ENCODE measurements at regions not wholly inside any gene's neighbourhood (a gene's known extent, or its start where the extent isn't known, plus 50 kb on each side); places are given as distances from the start of the nearest gene placed in this dataset.

DNA sequence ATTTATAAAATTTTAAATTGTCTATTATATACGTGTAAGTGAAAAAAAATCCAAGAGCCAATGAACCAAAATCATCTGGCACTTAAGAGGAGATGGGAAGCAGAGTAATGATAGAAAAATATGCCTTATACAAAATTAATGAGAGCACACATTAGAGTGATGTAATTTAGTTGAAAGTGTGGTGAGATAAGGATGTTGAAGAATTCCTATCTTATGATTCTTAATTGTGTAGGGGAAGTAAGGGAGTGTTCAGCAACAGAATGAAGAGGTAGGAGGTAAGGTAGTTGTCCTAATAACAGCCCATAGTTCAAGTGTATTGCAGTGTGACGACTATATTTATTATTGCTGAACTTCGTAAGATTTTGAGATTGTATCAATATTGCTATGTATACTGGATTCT is 843.4 kb upstream of the FLRT2 start:
- POLR2A ChIA-PET = no interaction called here
- H2AFZ ChIP-seq (ENCODE audit: low read depth, low read length) = no peak overlapping the region
- no peaks in the 10 kb centered on the region for H3K4me1 ChIP-seq (ENCODE audit: control insufficient read depth, extremely low read depth, insufficient read depth, low read length)
- CTCF ChIA-PET = no interaction called here
- dilution Hi-C loops (cut with MboI; ENCODE audit: extremely low pct_ligation_motif_present, low sequenced_read_pairs) (no loop called here), intact Hi-C loops (cut with micrococcal nuclease) (no loop called here)
- H3K9me3 ChIP-seq (replicated peaks; ENCODE audit: control insufficient read depth, insufficient read depth, low read length) = no peaks in the 10 kb centered on the region
- no peaks in the 10 kb centered on the region for H4K20me1 ChIP-seq (replicated peaks; ENCODE audit: control insufficient read depth, extremely low read depth, insufficient read depth, low read length)
- no peaks in the 10 kb centered on the region for H3K36me3 ChIP-seq (ENCODE audit: control insufficient read depth in 2 of 2, extremely low read depth in 1 of 2, insufficient read depth in 2 of 2, low read length in 2 of 2)
- BruUV-seq (replicated peaks) = no TSS peak
- no peaks in the 10 kb centered on the region for H3K79me2 ChIP-seq (ENCODE audit: control insufficient read depth, insufficient read depth, low read length)
- no peak for FAIRE-seq
- no peak overlapping the region for H3K9ac ChIP-seq (replicated peaks; ENCODE audit: extremely low read depth, insufficient read depth, low read length)
- no peaks in the 10 kb centered on the region for H3K9me1 ChIP-seq (replicated peaks; ENCODE audit: control insufficient read depth, extremely low read depth, insufficient read depth, low read length)
- no peak overlapping the region for H3K27ac ChIP-seq (ENCODE audit: insufficient read depth, low read depth, low read length)
- H3K4me3 ChIP-seq (replicated peaks in 1 of 3; ENCODE audit: insufficient read depth in 1 of 3, low read depth in 1 of 3, low read length in 3 of 3) = no peak overlapping the region
- TF ChIP-seq, protein P1, sequence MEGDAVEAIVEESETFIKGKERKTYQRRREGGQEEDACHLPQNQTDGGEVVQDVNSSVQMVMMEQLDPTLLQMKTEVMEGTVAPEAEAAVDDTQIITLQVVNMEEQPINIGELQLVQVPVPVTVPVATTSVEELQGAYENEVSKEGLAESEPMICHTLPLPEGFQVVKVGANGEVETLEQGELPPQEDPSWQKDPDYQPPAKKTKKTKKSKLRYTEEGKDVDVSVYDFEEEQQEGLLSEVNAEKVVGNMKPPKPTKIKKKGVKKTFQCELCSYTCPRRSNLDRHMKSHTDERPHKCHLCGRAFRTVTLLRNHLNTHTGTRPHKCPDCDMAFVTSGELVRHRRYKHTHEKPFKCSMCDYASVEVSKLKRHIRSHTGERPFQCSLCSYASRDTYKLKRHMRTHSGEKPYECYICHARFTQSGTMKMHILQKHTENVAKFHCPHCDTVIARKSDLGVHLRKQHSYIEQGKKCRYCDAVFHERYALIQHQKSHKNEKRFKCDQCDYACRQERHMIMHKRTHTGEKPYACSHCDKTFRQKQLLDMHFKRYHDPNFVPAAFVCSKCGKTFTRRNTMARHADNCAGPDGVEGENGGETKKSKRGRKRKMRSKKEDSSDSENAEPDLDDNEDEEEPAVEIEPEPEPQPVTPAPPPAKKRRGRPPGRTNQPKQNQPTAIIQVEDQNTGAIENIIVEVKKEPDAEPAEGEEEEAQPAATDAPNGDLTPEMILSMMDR (IDR thresholded peaks at IDR 0.05; ENCODE audit: extremely low read depth in 1 of 2, insufficient read depth in 1 of 2, low read depth in 1 of 2, low read length in 2 of 2) = no peak
- TF ChIP-seq JUN (IDR thresholded peaks at IDR 0.05; ENCODE audit: borderline replicate concordance, insufficient read depth, insufficient read length, low read depth) (no peak), POLR2AphosphoS5 (IDR thresholded peaks at IDR 0.05; ENCODE audit: insufficient read depth, low read depth, low read length) (no peak), EZH2 (IDR thresholded peaks at IDR 0.05; ENCODE audit: borderline replicate concordance, low read depth, low read length, severe bottlenecking) (no peak), FOS (IDR thresholded peaks at IDR 0.05; ENCODE audit: borderline replicate concordance, insufficient read depth, low read length) (no peak), POLR2A (IDR thresholded peaks at IDR 0.05; ENCODE audit: low read depth, low read length) (no peak), MYC (IDR thresholded peaks at IDR 0.05; ENCODE audit: low read depth, low read length) (no peak), GATA2 (IDR thresholded peaks at IDR 0.05; ENCODE audit: insufficient read depth, insufficient read length, low read depth, low read length) (no peak)
- TF ChIP-seq, protein P2, sequence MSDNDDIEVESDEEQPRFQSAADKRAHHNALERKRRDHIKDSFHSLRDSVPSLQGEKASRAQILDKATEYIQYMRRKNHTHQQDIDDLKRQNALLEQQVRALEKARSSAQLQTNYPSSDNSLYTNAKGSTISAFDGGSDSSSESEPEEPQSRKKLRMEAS (IDR thresholded peaks at IDR 0.05; ENCODE audit: insufficient read depth, insufficient read length) = no peak
- H3K4me2 ChIP-seq (ENCODE audit: insufficient read depth, low read length) = no peak overlapping the region
- H3K27me3 ChIP-seq (ENCODE audit: control insufficient read depth in 2 of 2, insufficient read depth in 2 of 2, low read length in 2 of 2) = no peaks in the 10 kb centered on the region
- DNase-seq (ENCODE audit: low read depth, low spot score) = no peak
